ENCODE measurements at regions not wholly inside any gene's neighbourhood (a gene's known extent, or its start where the extent isn't known, plus 50 kb on each side); places are given as distances from the start of the nearest gene placed in this dataset.
"Not testable (repeated sequence)": the region's sequence is repeated elsewhere in the genome, so short reads cannot be mapped to it uniquely, and the experiment has no call there.

DNA sequence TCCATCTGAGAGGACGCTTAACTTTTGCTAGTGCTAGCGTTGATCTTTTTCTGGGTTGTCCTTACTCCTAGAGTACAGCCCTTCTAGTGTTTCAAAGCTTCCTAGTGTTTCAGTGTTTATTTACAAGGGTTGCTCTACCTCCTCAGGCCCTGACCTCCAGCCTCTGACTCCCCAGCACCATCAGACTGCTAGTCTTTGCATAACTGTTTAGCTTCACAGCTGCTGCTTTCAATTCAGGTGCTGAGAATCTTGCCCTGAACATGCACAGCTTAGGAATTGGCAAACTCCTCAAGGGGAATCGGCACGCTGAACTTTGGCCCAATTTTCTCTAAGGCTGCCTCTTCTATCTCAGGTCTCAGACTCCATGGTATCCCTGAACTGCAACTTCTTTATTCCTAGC, 52.9 kb downstream of the OR52B4 start:
- in situ Hi-C loops (cut with MboI; ENCODE audit: low pct_unique_long_range_greater_than_20kb, low sequenced_read_pairs, unreplicated experiment); DNase-seq (ENCODE audit: low spot score): not testable (repeated sequence)

- in situ Hi-C loops (cut with MboI; ENCODE audit: low pct_unique_long_range_greater_than_20kb, low sequenced_read_pairs, unreplicated experiment); DNase-seq (ENCODE audit: low spot score): not testable (repeated sequence)
These were observed 91.0 kb downstream of the OR52B4 start for GRCh38 chr11:4277225-4277624.

GRCh38 chr11:4251085-4251484, 117.1 kb downstream of the OR52B4 start:
- in situ Hi-C loops (cut with MboI; ENCODE audit: low pct_unique_long_range_greater_than_20kb, low sequenced_read_pairs, unreplicated experiment); DNase-seq (ENCODE audit: low spot score): not testable (repeated sequence)

DNA sequence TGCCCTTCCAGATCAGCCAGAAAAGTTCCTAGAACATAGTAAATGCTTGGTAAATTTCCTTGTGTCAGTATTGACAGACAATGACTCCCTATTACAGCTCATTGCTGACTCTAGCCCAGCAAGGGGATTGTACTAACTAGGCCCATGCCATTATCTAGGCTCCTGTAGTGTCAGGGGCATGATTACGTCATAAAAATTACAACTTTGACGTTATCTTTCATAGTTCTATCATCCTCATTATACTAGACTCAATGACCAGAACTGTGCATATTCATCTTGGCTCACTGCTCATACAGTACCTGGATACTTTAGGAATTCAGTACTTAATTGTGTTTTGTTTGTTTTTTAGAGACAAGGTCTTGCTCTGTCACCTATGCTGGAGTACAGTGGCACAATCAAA, 118.7 kb downstream of the OR52B4 start:
- DNase-seq (ENCODE audit: low spot score); in situ Hi-C loops (cut with MboI; ENCODE audit: low pct_unique_long_range_greater_than_20kb, low sequenced_read_pairs, unreplicated experiment): not testable (repeated sequence)

GRCh38 chr11:4237771-4238170, 130.4 kb downstream of the OR52B4 start:
- in situ Hi-C loops (cut with MboI; ENCODE audit: low pct_unique_long_range_greater_than_20kb, low sequenced_read_pairs, unreplicated experiment) = not testable (repeated sequence)

DNA sequence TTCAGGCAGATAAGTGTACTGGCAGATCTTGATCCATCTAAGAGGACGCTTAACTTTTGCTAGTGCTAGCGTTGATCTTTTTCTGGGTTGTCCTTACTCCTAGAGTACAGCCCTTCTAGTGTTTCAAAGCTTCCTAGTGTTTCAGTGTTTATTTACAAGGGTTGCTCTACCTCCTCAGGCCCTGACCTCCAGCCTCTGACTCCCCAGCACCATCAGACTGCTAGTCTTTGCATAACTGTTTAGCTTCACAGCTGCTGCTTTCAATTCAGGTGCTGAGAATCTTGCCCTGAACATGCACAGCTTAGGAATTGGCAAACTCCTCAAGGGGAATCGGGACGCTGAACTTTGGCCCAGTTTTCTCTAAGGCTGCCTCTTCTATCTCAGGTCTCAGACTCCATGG, 124.3 kb downstream of the RRM1 start:
- in situ Hi-C loops (cut with MboI; ENCODE audit: low pct_unique_long_range_greater_than_20kb, low sequenced_read_pairs, unreplicated experiment); DNase-seq (ENCODE audit: low spot score): not testable (repeated sequence)

More at GRCh38 chr11:4237771-4238170, 130.4 kb downstream of the OR52B4 start:
- not testable (repeated sequence) for DNase-seq (ENCODE audit: low spot score)

DNA sequence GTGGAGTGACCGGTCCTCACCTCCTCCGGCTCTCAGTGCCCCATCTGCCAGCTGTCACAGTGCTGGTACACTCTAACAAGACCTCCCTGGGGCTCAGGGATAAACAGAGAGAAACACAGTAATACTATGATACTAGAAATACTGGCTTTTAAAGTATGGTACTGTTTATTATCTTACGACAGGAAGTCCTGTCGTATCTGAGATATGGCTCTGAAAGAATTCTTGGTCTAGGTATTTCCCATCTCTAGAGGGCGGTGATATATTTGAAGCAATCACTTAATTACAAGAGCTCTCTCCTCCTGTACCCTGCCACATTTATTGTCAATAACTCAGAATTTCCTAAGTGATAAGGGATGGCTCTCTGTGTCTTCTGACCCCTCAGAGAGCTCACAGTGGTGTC, 119.1 kb downstream of the RRM1 start:
- no peak for TF ChIP-seq CTCF (IDR thresholded peaks at IDR 0.05; ENCODE audit: extremely low read depth, insufficient read depth, missing control alignments)
- DNase-seq (ENCODE audit: low spot score) = no peak
- in situ Hi-C loops (cut with MboI; ENCODE audit: low pct_unique_long_range_greater_than_20kb, low sequenced_read_pairs, unreplicated experiment) = no loop called here

GRCh38 chr11:4211991-4212390, 117.4 kb downstream of the RRM1 start:
- in situ Hi-C loops (cut with MboI; ENCODE audit: low pct_unique_long_range_greater_than_20kb, low sequenced_read_pairs, unreplicated experiment) = no loop called here
- DNase-seq (ENCODE audit: low spot score) = no peak
- no peak for TF ChIP-seq CTCF (IDR thresholded peaks at IDR 0.05; ENCODE audit: extremely low read depth, insufficient read depth, missing control alignments)

DNA sequence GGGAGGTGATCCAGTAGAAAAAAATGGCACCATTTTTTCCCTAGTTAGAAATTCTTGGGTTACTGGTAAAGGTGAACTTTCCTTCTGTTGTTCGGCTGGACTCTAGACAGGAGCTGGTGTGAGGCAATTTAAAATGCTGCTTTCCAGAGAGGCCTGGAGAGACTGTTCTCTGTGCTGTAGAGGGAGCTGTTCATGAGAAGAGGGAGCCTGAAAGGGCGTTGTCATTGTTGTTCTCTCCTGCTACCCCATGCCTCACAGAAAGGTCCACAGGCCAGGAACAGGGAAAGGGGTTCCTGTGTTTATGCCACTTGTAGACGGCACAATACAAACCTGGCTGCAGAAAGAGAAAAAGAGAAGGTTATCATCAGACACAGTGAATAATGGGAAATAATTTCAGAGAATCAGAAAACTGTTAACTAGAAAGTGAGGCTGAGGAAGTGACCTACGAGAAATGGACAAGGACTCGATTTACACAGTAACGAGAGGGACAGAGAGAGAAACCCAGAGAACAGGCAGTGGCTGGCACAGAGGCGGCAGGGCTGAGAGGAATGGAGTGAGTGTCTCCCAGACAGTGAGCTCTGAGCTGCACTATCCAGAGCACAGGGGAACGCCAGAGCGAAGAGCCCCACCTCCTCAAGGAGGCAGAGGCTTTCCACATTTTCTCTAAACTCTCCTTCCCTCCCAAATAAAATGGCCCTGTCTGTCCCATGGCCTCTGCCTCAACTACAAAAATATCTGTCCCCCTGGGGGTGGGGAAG, 109.2 kb downstream of the RRM1 start:
- no peak for TF ChIP-seq CTCF (IDR thresholded peaks at IDR 0.05; ENCODE audit: extremely low read depth, insufficient read depth, missing control alignments)
- no peak for DNase-seq (ENCODE audit: low spot score)
- in situ Hi-C loops (cut with MboI; ENCODE audit: low pct_unique_long_range_greater_than_20kb, low sequenced_read_pairs, unreplicated experiment) = no loop called here

GRCh38 chr11:4202749-4203148, 108.2 kb downstream of the RRM1 start:
- no peak for DNase-seq (ENCODE audit: low spot score)
- no peak for TF ChIP-seq CTCF (IDR thresholded peaks at IDR 0.05; ENCODE audit: extremely low read depth, insufficient read depth, missing control alignments)
- in situ Hi-C loops (cut with MboI; ENCODE audit: low pct_unique_long_range_greater_than_20kb, low sequenced_read_pairs, unreplicated experiment) = no loop called here
